NOMO-1 treated with dmso at 0.1 percent for 144 hours (cell line): ENCODE measurements at regions not wholly inside any gene's neighbourhood (a gene's known extent, or its start where the extent isn't known, plus 50 kb on each side); places are given as distances from the start of the nearest gene placed in this dataset.

Source experiments
- DNase-seq: peaks from one replicate; lab custom pipeline; 2025; ENCODE audit not compliant: unreplicated experiment; lab: John Stamatoyannopoulos, UW

- DNase-seq: no peak
Measured at GRCh38 chr6:144804246-144804790, 519.2 kb downstream of the UTRN start.

- no peak for DNase-seq
Measured at GRCh38 chr6:144805049-144805448, 519.9 kb downstream of the UTRN start.

GRCh38 chr6:144806222-144806621 lies 521.1 kb downstream of the UTRN start:
- no peak for DNase-seq

GRCh38 chr6:144809120-144809519 lies 524.0 kb downstream of the UTRN start:
- no peak for DNase-seq

- no peak for DNase-seq
Measured at GRCh38 chr6:144809969-144810368, 524.8 kb downstream of the UTRN start.

- no peak for DNase-seq
Measured at GRCh38 chr6:144811140-144811539, 526.0 kb downstream of the UTRN start.

- DNase-seq: no peak
Measured at GRCh38 chr6:144816936-144817335, 531.8 kb downstream of the UTRN start.

- no peak for DNase-seq
Measured at GRCh38 chr6:144820270-144820669, 535.1 kb downstream of the UTRN start.

- no peak for DNase-seq
Measured at GRCh38 chr6:144823131-144823530, 538.0 kb downstream of the UTRN start.

GRCh38 chr6:144824018-144824417 lies 538.9 kb downstream of the UTRN start:
- no peak for DNase-seq

- no peak for DNase-seq
Measured at GRCh38 chr6:144834426-144835038, 549.4 kb downstream of the UTRN start.

GRCh38 chr6:144835322-144835973 lies 550.3 kb downstream of the UTRN start:
- DNase-seq: no peak

- no peak for DNase-seq
Measured at GRCh38 chr6:144840619-144841018, 555.5 kb downstream of the UTRN start.

GRCh38 chr6:144843701-144844100 lies 558.6 kb downstream of the UTRN start:
- no peak for DNase-seq

GRCh38 chr6:144844596-144844995 lies 559.5 kb downstream of the UTRN start:
- DNase-seq: no peak

GRCh38 chr6:144845186-144845585 lies 560.1 kb downstream of the UTRN start:
- DNase-seq: no peak

GRCh38 chr6:144847916-144848315 lies 562.8 kb downstream of the UTRN start:
- no peak for DNase-seq

- no peak for DNase-seq
Measured at GRCh38 chr6:144849920-144850319, 564.8 kb downstream of the UTRN start.

- no peak for DNase-seq
Measured at GRCh38 chr6:144853603-144854002, 568.5 kb downstream of the UTRN start.

GRCh38 chr6:144854654-144855053 lies 569.5 kb downstream of the UTRN start:
- DNase-seq: no peak

- DNase-seq: no peak
Measured at GRCh38 chr6:144855375-144855774, 570.2 kb downstream of the UTRN start.

- no peak for DNase-seq
Measured at GRCh38 chr6:144855812-144856531, 570.8 kb downstream of the UTRN start.
